ENCODE measurements at regions not wholly inside any gene's neighbourhood (a gene's known extent, or its start where the extent isn't known, plus 50 kb on each side); places are given as distances from the start of the nearest gene placed in this dataset.

DNA sequence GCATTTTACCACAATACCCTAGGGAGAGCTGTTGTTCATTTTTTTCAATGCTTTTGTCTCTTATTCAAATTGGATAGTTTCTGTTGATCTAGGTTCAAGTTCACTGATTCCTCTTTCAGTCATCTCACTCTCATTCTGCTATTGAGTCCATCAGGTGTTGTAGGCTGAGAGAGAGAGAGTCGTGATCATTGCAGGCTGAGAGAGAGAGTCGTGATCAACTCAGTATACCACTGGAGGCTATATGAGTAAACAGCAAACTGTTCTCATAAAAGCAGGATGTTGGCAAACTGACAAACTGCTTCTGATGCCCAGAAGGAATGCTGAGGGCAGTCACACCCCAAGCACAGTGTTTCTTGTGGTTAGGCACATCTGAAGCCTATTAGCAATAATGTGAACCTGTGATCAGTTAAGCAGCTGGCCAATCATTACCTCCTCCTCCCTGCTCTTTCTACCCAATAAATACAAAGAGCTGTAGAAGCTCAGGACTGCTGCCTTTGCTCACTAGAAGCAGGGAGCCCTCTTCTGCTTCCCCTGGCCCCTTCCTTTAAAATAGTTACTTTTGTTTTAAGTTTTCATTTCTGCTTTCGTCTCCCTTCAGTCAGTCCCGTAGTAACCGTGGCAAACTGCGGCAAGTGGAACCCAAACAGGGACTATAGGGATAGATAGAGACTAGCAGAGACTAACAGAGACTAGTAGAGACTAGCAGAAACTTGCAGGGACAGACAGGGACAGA is 476.1 kb upstream of the ACO1 start:
- H3K27ac ChIP-seq (ENCODE audit: low read depth, low read length, poor library complexity, severe bottlenecking), result no peak overlapping the region
- H3K36me3 ChIP-seq (ENCODE audit: insufficient read depth, low read length), result no peaks in the 10 kb centered on the region
- H3K9me3 ChIP-seq (ENCODE audit: low read length), result no peaks in the 10 kb centered on the region
- H3K9me2 ChIP-seq (ENCODE audit: low read depth, low read length), result no peaks in the 10 kb centered on the region
- H3K4me2 ChIP-seq (ENCODE audit: low read length), result peak overlapping the region; percentile 1; the same call in 1 of the 2 replicates
- no peak overlapping the region for H3K4me3 ChIP-seq (ENCODE audit: low read depth, low read length, poor library complexity, severe bottlenecking)
- H3K27me3 ChIP-seq (ENCODE audit: insufficient read depth, low read length), result no peaks in the 10 kb centered on the region
- H3K4me1 ChIP-seq (ENCODE audit: insufficient read depth, low read length, severe bottlenecking), result no peaks in the 10 kb centered on the region
- H4K20me1 ChIP-seq (ENCODE audit: insufficient read depth, low read length), result no peaks in the 10 kb centered on the region
- no peaks in the 10 kb centered on the region for H3F3A ChIP-seq (ENCODE audit: insufficient read depth, low read length)
- H3K9ac ChIP-seq (ENCODE audit: low read length), result no peak overlapping the region
- no peak overlapping the region for H2AFZ ChIP-seq (ENCODE audit: low read length)
- no peaks in the 10 kb centered on the region for H3K79me2 ChIP-seq (ENCODE audit: insufficient read depth, low read length)
- TF ChIP-seq EZH2 (IDR thresholded peaks at IDR 0.05; ENCODE audit: borderline replicate concordance, low read length), result no peak
- TF ChIP-seq, protein P1, sequence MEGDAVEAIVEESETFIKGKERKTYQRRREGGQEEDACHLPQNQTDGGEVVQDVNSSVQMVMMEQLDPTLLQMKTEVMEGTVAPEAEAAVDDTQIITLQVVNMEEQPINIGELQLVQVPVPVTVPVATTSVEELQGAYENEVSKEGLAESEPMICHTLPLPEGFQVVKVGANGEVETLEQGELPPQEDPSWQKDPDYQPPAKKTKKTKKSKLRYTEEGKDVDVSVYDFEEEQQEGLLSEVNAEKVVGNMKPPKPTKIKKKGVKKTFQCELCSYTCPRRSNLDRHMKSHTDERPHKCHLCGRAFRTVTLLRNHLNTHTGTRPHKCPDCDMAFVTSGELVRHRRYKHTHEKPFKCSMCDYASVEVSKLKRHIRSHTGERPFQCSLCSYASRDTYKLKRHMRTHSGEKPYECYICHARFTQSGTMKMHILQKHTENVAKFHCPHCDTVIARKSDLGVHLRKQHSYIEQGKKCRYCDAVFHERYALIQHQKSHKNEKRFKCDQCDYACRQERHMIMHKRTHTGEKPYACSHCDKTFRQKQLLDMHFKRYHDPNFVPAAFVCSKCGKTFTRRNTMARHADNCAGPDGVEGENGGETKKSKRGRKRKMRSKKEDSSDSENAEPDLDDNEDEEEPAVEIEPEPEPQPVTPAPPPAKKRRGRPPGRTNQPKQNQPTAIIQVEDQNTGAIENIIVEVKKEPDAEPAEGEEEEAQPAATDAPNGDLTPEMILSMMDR (IDR thresholded peaks at IDR 0.05; ENCODE audit: low read length), result no peak

DNA sequence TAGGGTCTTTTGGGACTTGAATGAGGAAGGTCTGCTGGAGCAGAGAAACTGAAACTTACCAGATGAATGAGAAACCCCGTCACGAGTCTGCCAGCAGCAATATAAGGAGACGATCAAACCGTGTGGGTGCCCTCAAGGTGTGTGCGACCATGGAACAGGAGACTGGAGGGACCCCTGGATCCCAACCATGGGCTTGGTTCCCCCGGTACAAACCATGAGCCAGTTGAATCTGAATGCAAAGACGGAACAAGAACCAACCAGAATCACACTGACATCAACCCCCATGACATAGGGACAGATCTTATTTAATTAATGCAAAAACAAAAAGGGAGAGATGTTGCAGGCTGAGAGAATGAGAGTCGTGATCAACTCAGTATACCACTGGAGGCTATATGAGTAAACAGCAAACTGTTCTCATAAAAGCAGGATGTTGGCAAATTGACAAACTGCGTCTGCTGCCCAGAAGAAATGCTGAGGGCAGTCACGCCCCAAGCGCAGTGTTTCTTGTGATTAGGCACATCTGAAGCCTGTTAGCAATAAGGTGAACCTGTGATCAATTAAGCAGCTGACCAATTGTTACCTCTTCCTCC is 475.5 kb upstream of the ACO1 start:
- no peaks in the 10 kb centered on the region for H3K27me3 ChIP-seq (ENCODE audit: insufficient read depth, low read length)
- H3K27ac ChIP-seq (ENCODE audit: low read depth, low read length, poor library complexity, severe bottlenecking), result no peak overlapping the region
- peak overlapping the region; percentile 1; the same call in 1 of the 2 replicates for H3K4me2 ChIP-seq (ENCODE audit: low read length)
- TF ChIP-seq, protein P1 (IDR thresholded peaks at IDR 0.05; ENCODE audit: low read length), result no peak
- TF ChIP-seq EZH2 (IDR thresholded peaks at IDR 0.05; ENCODE audit: borderline replicate concordance, low read length), result no peak
- H3F3A ChIP-seq (ENCODE audit: insufficient read depth, low read length), result no peaks in the 10 kb centered on the region
- no peaks in the 10 kb centered on the region for H3K79me2 ChIP-seq (ENCODE audit: insufficient read depth, low read length)
- H4K20me1 ChIP-seq (ENCODE audit: insufficient read depth, low read length), result no peaks in the 10 kb centered on the region
- no peak overlapping the region for H2AFZ ChIP-seq (ENCODE audit: low read length)
- no peak overlapping the region for H3K9ac ChIP-seq (ENCODE audit: low read length)
- H3K9me3 ChIP-seq (ENCODE audit: low read length), result no peaks in the 10 kb centered on the region
- no peak overlapping the region for H3K4me3 ChIP-seq (ENCODE audit: low read depth, low read length, poor library complexity, severe bottlenecking)
- no peaks in the 10 kb centered on the region for H3K4me1 ChIP-seq (ENCODE audit: insufficient read depth, low read length, severe bottlenecking)
- no peaks in the 10 kb centered on the region for H3K9me2 ChIP-seq (ENCODE audit: low read depth, low read length)
- no peaks in the 10 kb centered on the region for H3K36me3 ChIP-seq (ENCODE audit: insufficient read depth, low read length)

DNA sequence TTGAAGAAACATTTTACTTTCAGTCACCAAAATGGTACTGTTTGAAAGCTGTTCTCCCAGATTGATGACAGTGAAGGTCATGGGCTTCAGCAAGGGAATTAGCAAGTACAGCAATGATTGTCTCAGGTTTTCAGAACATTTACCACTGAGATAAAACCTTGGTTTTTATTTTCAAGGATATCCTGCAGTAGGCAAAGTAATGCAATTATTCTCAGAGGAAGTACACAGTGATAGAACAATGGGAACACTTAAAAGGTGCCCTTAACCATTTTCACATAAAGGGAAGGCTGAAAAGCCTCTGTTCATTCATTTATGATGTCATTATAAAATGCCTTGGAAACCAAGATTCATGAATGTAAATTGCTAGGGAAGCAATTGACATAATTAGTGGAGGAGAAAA is 471.8 kb upstream of the ACO1 start:
- Histone ChIP-seq H3K4me2 (ENCODE audit: low read length) (no peak overlapping the region), H3K4me1 (ENCODE audit: insufficient read depth, low read length, severe bottlenecking) (no peaks in the 10 kb centered on the region), H2AFZ (ENCODE audit: low read length) (no peak overlapping the region), H4K20me1 (ENCODE audit: insufficient read depth, low read length) (no peaks in the 10 kb centered on the region), H3K9ac (ENCODE audit: low read length) (no peak overlapping the region), H3K9me2 (ENCODE audit: low read depth, low read length) (no peaks in the 10 kb centered on the region), H3K9me3 (ENCODE audit: low read length) (no peaks in the 10 kb centered on the region), H3K4me3 (ENCODE audit: low read depth, low read length, poor library complexity, severe bottlenecking) (no peak overlapping the region), H3K79me2 (ENCODE audit: insufficient read depth, low read length) (no peaks in the 10 kb centered on the region), H3K36me3 (ENCODE audit: insufficient read depth, low read length) (no peaks in the 10 kb centered on the region), H3K27ac (ENCODE audit: low read depth, low read length, poor library complexity, severe bottlenecking) (no peak overlapping the region), H3K27me3 (ENCODE audit: insufficient read depth, low read length) (no peaks in the 10 kb centered on the region), H3F3A (ENCODE audit: insufficient read depth, low read length) (no peaks in the 10 kb centered on the region)
- no peak for TF ChIP-seq EZH2 (IDR thresholded peaks at IDR 0.05; ENCODE audit: borderline replicate concordance, low read length)
- TF ChIP-seq, protein P1 (IDR thresholded peaks at IDR 0.05; ENCODE audit: low read length), result no peak
